ENCODE measurements at regions not wholly inside any gene's neighbourhood (a gene's known extent, or its start where the extent isn't known, plus 50 kb on each side); places are given as distances from the start of the nearest gene placed in this dataset.

DNA sequence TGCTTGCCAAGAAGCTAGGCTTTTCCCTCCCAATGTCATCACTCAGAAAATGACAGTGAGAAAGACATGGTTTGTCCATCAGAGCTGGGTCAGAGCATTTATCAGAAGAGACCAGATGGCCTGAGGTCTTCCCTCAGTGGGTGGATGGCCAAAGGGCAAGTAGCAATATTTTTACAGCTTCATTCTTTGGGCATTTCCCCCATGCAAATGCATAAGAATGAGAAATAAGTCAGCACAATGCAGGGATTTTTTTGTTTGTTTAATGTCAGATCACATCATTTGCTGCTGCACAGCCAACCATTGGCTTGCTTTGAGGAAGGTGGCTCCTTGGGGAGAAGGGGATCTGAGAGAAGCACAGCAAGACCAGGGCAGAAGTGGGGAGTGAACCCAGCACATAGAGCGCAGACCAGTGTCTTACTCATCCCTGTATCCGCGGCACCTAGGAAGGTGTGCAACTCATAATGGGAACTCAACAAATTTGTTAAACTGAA, 209.6 kb downstream of the SEMA6A start:
- no peak for ATAC-seq
- no peak for DNase-seq
- intact Hi-C loops (cut with DNase I), result no loop called here

DNA sequence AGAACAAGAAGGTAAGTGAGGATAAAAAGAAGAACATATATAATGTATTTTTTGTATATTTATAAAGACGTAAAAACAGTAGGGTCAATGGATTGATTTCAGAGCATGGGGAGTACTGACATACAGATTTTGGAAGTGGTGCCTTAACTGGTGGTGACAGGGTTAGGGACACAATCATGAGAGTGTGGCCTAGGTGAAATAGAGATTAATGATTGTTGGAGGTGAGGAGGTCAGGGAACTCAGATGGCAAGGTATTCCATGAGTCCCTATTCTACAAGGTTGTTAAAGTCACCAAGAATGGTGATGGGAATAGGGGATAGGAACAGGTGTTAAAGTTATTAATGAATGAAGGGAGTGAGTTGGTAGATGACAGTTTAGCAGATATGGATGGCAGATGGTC, 210.8 kb downstream of the SEMA6A start:
- DNase-seq (no peak), ATAC-seq (no peak)
- intact Hi-C loops (cut with DNase I), result no loop called here

DNA sequence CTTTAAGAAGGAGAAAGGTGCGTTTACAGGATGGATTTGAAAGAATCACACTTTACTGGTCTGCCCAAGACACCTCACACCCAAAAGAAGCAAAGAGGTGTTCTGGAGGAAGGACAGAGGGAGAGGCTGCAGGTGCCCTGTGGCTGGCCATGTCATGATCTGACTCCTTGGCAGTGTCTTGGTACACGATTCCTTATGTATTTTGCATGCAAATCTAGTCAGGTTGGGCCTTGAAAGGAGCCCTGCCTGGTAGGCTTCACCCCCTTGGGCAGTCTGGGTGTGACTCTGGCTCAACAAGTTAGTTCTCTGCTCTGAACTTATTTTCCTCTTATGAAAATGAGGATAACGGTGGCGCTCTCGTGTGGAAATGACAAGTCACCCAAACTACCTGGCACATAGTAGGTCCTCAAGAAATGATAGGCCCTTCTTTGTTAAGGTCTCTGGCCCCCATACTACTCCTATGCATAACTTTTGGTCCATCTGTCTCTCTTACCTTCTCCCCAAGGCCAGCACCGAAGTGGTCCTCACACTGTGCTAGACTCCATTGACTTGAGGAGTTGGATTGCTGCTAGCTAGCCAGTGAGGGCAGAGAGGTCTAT, 212.5 kb downstream of the SEMA6A start:
- intact Hi-C loops (cut with DNase I), result no loop called here
- no peak for DNase-seq
- ATAC-seq, result no peak

DNA sequence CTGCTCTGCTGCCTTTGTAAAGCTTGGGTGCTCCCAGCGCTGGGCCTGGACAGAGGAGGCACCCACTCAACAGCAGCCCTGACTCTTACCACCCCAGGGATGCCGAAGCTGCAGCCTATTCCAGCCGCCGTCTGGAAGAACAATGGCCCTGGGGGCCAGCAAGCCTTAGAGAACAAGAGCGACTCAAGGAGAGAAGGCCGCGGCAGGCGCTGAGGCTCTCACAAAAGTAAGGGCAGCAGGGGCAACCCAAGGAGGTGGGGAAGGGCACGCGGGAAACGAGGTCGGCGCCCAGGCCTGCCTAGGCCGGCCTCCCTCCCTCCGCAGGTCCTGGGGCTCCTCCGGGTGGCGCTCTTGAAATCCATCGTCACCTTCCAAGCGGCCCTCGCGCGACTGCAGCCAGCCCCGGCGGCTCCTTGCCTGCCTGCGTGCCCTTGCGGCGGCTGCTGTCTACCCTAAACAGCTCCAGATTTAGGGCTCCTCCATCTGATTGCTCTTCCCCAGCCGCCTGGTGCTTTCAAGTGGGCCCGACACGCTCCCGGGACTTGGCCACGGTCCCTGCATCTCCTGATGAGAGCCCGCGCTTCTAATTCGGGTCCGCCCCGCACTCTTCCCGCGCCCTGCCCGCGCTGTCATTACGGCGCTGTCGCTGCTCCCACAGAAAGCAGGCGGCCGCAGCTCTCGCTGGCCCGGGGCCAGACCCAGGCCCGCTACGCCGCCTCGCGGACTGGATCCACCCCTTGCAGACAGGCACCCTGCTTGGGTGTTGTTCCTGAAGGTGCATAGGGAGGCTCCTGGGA, 213.3 kb downstream of the SEMA6A start:
- intact Hi-C loops (cut with DNase I), result no loop called here
- peak; percentile 66 to 77 for ATAC-seq
- DNase-seq, result peak; percentile 65

DNA sequence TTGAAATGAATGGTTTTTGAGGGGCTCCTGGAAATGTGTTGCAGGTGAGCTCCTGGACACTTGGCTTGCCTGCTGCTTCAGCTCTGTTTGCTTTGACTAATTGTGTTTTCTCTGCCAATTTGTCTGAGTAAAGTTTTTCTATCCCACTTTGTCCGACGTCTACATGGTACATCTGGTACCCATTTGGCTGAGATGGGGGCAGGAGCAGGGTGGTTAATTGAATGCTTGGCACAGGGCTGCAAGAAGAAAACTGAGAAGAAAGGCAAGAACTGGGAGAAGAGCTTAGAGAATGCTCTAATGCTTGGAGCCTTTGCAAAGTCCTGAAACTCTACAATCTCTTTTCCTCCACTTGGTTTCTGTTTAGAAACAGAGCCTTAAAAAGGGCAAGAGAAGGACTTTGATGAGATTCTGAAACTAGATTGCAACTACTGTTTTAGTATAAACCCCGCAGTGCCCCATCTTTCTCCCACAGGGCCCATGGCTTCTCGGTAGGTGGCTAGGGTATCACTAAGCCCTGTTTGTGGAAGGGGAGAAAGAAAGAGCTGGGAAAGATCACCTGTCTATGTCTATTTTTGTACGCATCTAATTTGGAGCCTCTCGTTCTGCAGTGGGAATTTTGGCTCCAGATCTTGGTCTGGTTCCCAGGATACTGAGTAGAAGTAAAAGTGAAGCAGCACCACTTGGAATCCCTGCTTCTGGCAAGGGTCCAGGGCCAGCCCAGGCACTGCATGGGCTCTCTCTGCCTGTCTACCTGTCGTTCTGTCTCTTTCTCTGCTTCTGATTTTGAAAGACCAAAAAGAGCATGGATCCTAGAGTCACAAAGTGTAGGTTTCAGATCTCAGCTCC, 214.4 kb downstream of the SEMA6A start:
- peak; percentile 75 to 77 for ATAC-seq
- peak; percentile 70 for DNase-seq
- intact Hi-C loops (cut with DNase I), result no loop called here

DNA sequence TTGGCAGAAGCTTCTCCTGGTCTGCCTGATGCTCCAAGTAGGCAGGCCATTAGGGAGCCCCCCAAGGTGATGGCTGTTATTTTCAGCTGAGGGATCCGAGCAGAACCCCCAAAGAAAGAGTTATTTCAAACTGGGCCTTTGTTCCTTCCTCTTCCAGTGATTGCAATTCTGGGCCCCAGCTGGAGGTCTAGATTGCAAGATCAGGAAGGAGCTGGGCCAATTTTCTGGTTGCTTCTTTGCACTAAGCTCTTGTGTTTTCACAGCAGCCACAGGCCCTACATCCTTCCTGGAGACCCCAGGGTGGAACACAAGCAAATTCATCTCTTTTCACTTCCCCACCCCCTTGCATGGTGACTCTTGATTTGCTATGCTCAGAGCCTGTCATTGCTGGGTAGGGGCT, 215.0 kb downstream of the SEMA6A start:
- intact Hi-C loops (cut with DNase I), result no loop called here
- DNase-seq, result no peak
- no peak for ATAC-seq

DNA sequence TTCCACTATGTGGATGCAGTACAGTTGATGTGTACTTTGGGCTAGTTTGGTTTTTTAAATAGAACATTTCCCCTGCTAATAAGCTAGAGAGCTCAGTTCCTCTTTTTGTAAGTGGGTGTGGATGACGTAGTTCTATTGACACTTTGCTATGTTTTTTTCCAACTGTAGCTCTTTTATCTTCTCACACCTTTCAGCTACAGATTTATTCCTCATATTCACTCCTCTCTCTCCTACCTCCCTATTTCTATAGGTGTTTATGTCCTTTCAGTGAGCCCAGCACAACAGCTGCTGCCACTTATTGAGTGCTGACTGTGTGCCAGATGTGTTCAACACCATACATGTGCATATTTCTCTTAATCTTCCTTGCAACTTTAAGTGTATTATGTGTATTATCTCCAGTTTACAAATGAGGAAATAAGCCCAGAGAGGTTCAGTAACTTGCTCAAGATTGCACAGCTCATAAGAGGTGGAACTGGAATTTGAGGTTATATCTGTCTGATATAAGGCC, 215.7 kb downstream of the SEMA6A start:
- ATAC-seq, result peak; percentile 12 to 26

DNA sequence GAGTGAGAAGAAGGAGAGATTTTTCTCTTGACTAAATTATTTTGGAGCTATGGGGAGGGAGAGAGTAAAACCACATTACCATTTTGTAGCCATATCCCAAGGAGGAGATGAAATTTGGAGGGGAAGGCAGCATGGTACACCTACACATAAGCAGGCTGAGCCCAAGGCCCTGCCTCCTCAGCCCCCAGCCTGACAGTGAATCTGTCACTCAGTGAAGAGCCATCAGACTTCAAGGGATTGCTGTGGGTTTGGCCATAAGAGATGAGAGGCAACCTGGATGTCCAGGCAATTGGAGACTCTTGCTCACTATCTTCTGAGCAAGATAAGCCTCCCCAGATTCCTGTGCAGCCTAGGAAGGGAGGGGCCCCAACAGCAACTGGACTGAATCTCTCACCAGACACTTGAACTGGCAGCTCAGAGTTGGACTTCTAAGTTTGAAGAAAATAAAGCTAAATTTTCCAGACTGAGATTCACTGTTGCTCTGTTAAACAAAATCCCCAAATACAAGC, 216.6 kb downstream of the SEMA6A start:
- peak in 1 of 2 donors; percentile 4 for ATAC-seq

More for the DNA sequence above, 215.7 kb downstream of the SEMA6A start:
- DNase-seq, result no peak
- intact Hi-C loops (cut with DNase I), result no loop called here

DNA sequence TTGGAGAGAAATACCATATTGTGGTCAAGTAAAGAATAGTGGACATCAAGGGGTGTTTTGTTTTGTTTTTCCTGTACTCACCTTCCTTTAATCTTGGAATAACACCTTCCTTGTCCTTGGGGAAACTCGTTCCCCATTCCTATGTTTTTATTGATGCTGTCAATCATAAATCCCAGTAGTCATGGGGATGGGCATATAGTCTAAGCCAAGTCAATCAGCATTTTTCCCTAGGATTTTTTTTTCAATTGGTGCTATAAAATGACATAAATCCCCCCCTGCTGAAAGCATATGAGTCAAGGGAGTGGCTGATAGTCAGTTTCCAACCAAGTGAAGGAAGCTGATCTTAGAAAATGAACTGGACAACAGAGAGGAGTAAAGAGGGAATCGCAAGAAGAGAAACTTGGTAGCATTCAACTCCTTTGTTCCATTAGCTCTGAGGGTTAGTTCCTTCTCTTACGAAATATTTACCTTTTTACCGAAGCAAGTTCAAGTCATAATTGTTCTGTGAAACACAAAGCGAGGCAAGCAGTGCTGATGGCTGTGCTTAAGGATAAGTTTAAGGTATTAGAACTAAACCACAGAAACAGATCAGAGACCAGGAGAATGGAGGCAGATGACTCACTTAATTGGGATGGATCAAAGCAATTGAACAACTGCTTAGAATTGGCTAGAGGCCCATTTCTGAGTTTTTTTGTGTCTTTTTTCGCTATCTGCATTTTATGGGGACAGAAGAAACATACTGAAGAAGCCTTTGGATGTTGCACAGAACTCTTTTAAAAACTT, 218.6 kb downstream of the SEMA6A start:
- ATAC-seq (no peak), DNase-seq (no peak)
- intact Hi-C loops (cut with DNase I), result no loop called here

More for the DNA sequence above, 216.6 kb downstream of the SEMA6A start:
- intact Hi-C loops (cut with DNase I), result no loop called here
- no peak for DNase-seq

DNA sequence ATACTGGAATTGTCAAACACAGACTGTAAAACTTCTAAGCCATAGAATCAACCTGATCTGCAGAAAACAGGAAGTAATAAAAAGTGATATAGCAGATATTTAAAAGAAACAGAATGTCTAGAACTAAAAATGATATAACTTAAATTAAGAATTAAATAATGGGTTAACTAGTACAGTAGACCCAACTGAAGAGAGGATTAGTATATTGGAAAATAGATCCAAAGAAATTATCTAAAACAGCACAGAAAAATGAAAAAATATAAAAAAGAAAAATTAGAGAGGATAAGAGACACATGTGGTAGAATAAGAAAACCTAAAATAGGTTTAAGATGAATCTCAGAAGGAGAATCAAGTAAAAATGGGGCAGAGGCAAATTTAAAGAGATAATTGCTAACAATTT, 219.9 kb downstream of the SEMA6A start:
- intact Hi-C loops (cut with DNase I), result no loop called here
- no peak for DNase-seq
- ATAC-seq, result no peak

DNA sequence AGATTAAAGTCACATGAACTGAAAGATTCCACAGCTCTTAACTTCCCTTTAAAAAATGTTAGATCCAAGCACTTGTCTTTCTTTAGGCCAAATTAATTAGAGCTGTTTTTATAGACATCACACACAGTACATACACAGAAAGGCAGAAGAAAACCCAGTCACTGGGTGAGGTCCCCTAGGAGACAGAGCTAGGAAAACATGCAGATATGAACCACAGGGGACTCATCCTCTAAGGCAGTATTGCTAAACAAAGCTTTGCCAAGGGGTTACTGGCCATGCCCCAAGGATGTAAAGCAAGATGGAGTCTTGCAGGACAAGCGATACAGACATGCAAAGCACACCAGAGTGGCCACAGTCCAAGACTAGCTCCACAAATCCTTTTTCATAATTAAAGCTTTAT, 227.0 kb downstream of the SEMA6A start:
- DNase-seq, result no peak

DNA sequence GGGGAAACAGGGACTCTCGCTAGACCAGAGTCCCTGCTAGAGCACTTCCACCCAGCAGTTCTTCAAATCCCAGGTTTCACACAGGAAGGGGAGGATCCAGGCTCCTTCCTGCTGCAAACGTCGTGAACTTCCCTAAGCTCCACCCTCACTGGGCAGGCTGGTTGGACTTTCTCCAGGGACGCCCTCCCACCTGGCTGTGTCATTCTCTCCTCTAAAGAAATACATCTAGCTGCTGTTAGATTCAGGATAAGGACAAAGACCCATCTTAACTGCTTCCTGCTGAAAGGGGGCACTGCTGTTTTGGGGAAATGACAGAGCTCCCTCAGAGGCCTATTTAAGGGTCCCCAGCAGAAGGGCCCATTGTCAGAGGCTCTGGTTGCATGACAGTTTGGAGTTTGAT, 230.7 kb downstream of the SEMA6A start:
- intact Hi-C loops (cut with DNase I), result no loop called here
- DNase-seq (no peak), ATAC-seq (peak in 1 of 2 donors; percentile 38)

More for the DNA sequence above, 227.0 kb downstream of the SEMA6A start:
- no peak for ATAC-seq
- intact Hi-C loops (cut with DNase I), result no loop called here

Data from left cardiac atrium (tissue), 4 donors.